ENCODE measurements at regions not wholly inside any gene's neighbourhood (a gene's known extent, or its start where the extent isn't known, plus 50 kb on each side); places are given as distances from the start of the nearest gene placed in this dataset.

DNA sequence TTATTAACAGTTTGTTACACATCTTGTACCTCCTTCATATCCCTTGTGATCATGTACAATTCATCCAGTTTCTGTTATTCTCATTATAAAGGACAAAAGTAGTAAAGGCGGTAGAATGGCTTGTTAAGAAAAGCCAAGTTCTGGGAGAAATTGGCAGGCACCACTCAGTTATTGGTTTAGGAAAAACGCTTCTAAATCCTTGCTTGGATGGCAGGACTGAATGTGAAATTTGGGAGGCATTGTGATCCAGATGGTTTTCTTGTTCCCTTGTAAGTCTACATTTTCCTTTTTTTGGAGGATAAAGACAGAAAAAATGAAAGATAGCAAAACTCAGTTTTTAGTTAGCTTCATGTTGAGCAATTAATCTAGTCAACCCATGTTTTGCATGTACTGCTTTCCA, 130.2 kb downstream of the MAT2B start:
- Histone ChIP-seq H3K4me1 (ENCODE audit: insufficient read depth, low read length, poor library complexity, severe bottlenecking) (no peaks in the 10 kb centered on the region), H4K20me1 (ENCODE audit: insufficient read depth, low read length) (no peaks in the 10 kb centered on the region), H3K27ac (ENCODE audit: low read depth, low read length, poor library complexity, severe bottlenecking) (no peak overlapping the region), H3K4me3 (ENCODE audit: low read depth, low read length, poor library complexity, severe bottlenecking) (no peak overlapping the region), H3K9me3 (ENCODE audit: low read length) (no peaks in the 10 kb centered on the region), H2AFZ (ENCODE audit: low read length) (no peak overlapping the region), H3K4me2 (ENCODE audit: low read length) (no peak overlapping the region), H3K9me2 (ENCODE audit: insufficient read depth, low read length) (no peaks in the 10 kb centered on the region), H3K79me2 (ENCODE audit: insufficient read depth, low read depth, low read length) (no peaks in the 10 kb centered on the region), H3K36me3 (ENCODE audit: insufficient read depth, low read length) (no peaks in the 10 kb centered on the region)
- no TSS peak for BruUV-seq (replicated peaks)
- intact Hi-C loops (cut with micrococcal nuclease; ENCODE audit: unreplicated experiment): no loop called here
- TF ChIP-seq EZH2phosphoT487 (IDR thresholded peaks at IDR 0.05; ENCODE audit: borderline replicate concordance, low read depth, low read length): no peak
- TF ChIP-seq, protein P1, sequence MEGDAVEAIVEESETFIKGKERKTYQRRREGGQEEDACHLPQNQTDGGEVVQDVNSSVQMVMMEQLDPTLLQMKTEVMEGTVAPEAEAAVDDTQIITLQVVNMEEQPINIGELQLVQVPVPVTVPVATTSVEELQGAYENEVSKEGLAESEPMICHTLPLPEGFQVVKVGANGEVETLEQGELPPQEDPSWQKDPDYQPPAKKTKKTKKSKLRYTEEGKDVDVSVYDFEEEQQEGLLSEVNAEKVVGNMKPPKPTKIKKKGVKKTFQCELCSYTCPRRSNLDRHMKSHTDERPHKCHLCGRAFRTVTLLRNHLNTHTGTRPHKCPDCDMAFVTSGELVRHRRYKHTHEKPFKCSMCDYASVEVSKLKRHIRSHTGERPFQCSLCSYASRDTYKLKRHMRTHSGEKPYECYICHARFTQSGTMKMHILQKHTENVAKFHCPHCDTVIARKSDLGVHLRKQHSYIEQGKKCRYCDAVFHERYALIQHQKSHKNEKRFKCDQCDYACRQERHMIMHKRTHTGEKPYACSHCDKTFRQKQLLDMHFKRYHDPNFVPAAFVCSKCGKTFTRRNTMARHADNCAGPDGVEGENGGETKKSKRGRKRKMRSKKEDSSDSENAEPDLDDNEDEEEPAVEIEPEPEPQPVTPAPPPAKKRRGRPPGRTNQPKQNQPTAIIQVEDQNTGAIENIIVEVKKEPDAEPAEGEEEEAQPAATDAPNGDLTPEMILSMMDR (conservative IDR thresholded peaks at IDR 0.05; ENCODE audit: low read length): no peak
- POLR2A ChIA-PET: interaction anchor here (1.7 kb wide), 1 partner anchor 172 kb away, joined by 3 read pairs; no protein-coding TSS in a partner anchor
- CTCF ChIA-PET (ENCODE audit: unreplicated experiment): no interaction called here
- no peak for DNase-seq (ENCODE audit: low spot score)

DNA sequence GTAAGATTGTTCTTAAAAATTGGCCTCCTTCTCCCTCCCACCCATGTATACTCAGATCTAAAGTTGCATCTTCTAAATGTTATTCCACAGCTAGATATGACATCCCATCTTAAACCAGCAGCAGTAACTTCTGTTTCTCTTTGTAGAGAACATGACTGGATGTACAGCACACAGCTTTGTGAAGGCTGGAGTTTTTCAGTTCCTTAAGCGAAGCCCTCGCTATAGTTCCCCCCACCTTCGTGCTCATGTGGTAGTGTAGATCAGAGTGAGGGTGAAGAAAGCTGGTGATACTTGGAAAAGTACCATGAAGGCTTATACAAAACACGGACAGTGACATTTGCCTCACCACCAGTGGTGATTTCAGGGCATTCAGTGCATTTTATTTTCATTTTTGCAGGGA, 137.5 kb downstream of the MAT2B start:
- no peak overlapping the region for H3K4me2 ChIP-seq (ENCODE audit: low read length)
- CTCF ChIA-PET (ENCODE audit: unreplicated experiment): no interaction called here
- no peak for DNase-seq (ENCODE audit: low spot score)
- no peaks in the 10 kb centered on the region for H3K79me2 ChIP-seq (ENCODE audit: insufficient read depth, low read depth, low read length)
- no peaks in the 10 kb centered on the region for H3K9me2 ChIP-seq (ENCODE audit: insufficient read depth, low read length)
- H4K20me1 ChIP-seq (ENCODE audit: insufficient read depth, low read length): no peaks in the 10 kb centered on the region
- no peaks in the 10 kb centered on the region for H3K36me3 ChIP-seq (ENCODE audit: insufficient read depth, low read length)
- H3K9me3 ChIP-seq (ENCODE audit: low read length): no peaks in the 10 kb centered on the region
- H3K4me3 ChIP-seq (ENCODE audit: low read depth, low read length, poor library complexity, severe bottlenecking): no peak overlapping the region
- intact Hi-C loops (cut with micrococcal nuclease; ENCODE audit: unreplicated experiment): no loop called here
- no peak overlapping the region for H2AFZ ChIP-seq (ENCODE audit: low read length)
- no peak overlapping the region for H3K27ac ChIP-seq (ENCODE audit: low read depth, low read length, poor library complexity, severe bottlenecking)
- no TSS peak for BruUV-seq (replicated peaks)
- POLR2A ChIA-PET: no interaction called here
- TF ChIP-seq, protein P1 (conservative IDR thresholded peaks at IDR 0.05; ENCODE audit: low read length): no peak
- TF ChIP-seq EZH2phosphoT487 (IDR thresholded peaks at IDR 0.05; ENCODE audit: borderline replicate concordance, low read depth, low read length): no peak
- H3K4me1 ChIP-seq (ENCODE audit: insufficient read depth, low read length, poor library complexity, severe bottlenecking): no peaks in the 10 kb centered on the region

DNA sequence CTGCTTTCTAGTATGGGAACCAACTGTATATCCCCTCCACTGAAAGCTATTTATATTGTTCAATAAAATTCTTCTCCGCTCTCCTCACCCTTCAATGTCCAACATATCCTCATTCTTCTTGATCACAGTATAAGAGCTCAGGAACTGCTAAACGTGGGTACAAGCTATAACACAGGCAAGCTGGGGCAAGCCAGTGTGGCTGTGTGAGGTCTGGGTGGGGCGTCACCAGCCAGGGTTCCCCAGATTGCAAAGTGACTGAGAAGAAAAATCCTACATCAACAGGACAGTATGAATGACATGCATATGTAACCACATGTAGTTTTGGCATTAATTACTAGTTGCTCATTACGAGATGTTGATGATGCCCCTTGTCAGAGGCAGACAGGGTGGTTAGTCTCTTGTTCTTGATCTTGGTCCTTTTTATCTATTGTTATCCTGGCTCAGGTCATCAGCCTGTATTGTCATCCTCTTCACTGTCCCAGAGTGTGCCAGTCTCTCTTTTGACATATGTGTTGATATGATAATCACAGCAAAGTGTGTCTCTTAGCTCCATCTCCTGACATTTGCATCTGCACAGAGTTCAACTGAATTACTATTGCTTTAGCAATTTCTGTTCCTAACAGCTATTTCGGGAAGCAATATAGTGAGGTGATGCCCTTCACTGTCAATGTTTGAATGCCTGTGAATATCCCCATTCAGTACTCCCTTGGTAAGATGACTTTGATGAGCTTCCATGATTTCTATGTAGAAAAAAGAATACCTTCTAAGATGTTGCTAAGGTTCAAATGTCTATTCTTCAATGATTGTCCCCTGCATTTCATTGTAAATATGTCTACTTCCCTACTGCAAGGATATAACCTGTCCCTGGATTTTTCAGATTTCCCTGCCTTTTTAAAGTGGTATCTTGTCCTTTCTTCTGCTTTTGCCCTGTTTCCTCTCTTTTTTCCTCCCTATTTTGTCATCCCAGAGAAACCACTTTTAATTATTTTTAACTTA, 140.3 kb downstream of the MAT2B start:
- ChIA-PET CTCF (ENCODE audit: unreplicated experiment) (no interaction called here), POLR2A (interaction anchor here (0.6 kb wide), 1 partner anchor 19 kb away, joined by 3 read pairs; no protein-coding TSS in a partner anchor)
- Histone ChIP-seq H3K79me2 (ENCODE audit: insufficient read depth, low read depth, low read length) (no peaks in the 10 kb centered on the region), H2AFZ (ENCODE audit: low read length) (no peak overlapping the region), H3K9me2 (ENCODE audit: insufficient read depth, low read length) (no peaks in the 10 kb centered on the region), H3K4me1 (ENCODE audit: insufficient read depth, low read length, poor library complexity, severe bottlenecking) (no peaks in the 10 kb centered on the region), H3K4me3 (ENCODE audit: low read depth, low read length, poor library complexity, severe bottlenecking) (no peak overlapping the region), H4K20me1 (ENCODE audit: insufficient read depth, low read length) (no peaks in the 10 kb centered on the region), H3K4me2 (ENCODE audit: low read length) (no peak overlapping the region), H3K36me3 (ENCODE audit: insufficient read depth, low read length) (no peaks in the 10 kb centered on the region), H3K9me3 (ENCODE audit: low read length) (no peaks in the 10 kb centered on the region), H3K27ac (ENCODE audit: low read depth, low read length, poor library complexity, severe bottlenecking) (no peak overlapping the region)
- intact Hi-C loops (cut with micrococcal nuclease; ENCODE audit: unreplicated experiment): no loop called here
- BruUV-seq (replicated peaks): no TSS peak
- TF ChIP-seq EZH2phosphoT487 (IDR thresholded peaks at IDR 0.05; ENCODE audit: borderline replicate concordance, low read depth, low read length): no peak
- TF ChIP-seq, protein P1 (conservative IDR thresholded peaks at IDR 0.05; ENCODE audit: low read length): no peak
- DNase-seq (ENCODE audit: low spot score): no peak
